LNCAP (cell line): ENCODE measurements at regions not wholly inside any gene's neighbourhood (a gene's known extent, or its start where the extent isn't known, plus 50 kb on each side); places are given as distances from the start of the nearest gene placed in this dataset.

Experiments
- CTCF ChIP-seq: fragments of 450-650 bp; IDR thresholded peaks from 2 replicates; pipeline ENCODE4 v1.5.1; 2017; ENCODE audit warnings: mild to moderate bottlenecking

DNA sequence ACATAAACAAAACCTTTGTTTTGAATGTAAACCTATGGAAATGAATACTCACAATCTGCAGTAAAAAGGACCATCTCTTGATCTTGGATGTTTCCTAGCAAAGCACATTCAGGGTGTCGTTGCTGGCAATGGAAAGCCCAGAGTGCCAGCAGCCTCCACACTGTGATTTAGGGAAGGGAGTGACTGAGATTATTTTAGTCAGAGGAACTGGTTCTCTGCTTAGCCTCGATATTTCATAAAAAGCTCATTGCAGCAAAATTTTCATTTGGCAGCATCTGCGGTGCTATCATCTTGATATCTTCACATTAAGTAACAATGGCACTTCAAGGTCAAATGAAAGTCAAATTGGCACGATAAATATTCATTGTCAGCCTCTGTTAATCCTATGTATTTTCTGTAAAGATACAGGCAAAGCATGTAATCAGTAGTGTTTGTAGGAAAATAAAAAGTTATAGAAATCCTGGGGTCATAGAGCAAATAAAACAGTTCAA lies 116.0 kb downstream of the MACIR start:
- TF ChIP-seq CTCF = no peak

DNA sequence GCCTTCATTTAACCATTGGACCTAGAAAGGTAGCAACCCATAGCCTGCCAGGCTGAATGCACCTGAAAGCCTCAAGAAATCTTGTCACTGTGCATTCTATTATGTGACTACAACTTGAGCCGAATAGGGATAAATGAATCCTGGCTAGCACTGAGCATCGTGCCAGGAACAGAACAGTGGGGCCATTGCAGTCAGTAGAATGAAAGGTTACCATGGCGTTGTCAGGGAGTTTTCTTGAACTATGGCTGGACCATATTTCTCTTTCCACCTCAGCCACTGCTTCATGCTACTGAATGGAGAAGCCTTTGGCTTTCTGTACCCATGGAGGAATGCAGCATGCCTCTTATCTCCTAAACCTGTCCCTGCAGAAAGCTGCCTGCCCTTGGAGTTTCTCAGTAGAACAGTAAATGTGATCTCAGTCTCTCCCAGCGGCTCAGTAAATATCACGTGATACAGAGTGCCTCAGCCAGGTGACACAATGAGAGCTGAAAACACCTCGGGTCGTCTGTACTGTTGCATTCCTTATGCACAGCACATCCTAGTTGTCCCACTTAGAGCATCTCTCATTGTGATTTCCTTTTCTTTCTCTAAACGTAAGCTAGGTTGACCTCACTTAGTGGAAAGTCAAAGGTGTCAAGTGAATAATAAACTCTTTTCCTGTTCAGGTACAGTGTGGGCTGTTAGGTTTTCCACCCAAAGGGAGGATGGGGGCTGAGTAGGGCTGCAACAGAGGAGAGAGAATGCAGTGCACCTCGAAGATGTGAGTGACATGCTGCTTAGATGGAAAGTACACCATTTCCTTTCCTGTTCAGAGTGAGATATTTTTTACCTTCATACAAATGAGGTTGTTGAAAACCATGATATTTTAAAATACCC lies 115.3 kb downstream of the MACIR start:
- no peak for TF ChIP-seq CTCF

DNA sequence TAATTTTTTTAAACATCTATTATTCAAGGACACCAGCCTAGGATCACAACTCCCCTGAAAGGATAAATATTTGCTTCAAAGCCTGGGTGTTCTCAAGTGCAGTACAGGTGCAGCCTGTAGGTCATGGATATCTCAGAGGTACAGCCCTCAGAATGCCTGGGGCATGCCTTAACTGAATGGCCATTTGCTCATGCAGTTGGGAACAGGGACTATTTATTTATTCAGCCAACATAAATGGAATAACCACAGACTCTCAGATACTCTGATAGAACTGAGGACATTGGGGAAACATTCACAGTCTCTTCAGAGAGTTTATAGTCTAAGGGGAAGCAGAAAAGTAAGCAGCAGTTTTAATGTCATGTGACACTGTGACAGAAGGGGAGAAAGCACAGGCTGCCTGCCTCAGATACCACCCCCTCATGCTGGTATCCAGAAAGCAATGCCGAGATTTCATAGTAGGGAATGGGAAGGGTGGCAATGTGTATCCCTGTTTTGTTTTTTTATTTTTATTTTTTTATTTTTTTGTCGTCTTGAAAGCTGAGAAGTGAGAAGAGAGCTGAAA lies 112.6 kb downstream of the MACIR start:
- TF ChIP-seq CTCF = no peak

GRCh38 chr5:103369125-103370120 lies 110.9 kb downstream of the MACIR start:
- TF ChIP-seq CTCF = no peak

DNA sequence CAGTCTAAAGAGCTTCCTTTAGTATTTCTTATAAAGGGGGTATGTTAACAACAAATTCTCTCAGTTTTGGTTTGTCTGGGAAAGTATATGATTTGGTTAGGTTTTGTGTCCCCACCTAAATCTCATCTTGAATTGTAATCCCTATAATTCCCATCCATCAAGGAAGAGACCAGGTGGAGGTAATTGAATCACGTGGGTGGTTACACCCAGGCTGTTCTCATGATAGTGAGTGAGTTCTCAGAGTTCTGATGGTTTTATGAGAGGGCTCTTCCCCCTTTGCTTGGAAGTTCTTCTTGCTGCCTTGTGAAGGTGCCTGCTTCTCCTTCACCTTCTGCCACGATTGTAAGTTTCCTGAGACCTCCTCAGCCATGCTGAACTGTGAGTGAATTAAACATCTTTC lies 109.1 kb downstream of the MACIR start:
- no peak for TF ChIP-seq CTCF

GRCh38 chr5:103366918-103367549 lies 108.5 kb downstream of the MACIR start:
- TF ChIP-seq CTCF = no peak

DNA sequence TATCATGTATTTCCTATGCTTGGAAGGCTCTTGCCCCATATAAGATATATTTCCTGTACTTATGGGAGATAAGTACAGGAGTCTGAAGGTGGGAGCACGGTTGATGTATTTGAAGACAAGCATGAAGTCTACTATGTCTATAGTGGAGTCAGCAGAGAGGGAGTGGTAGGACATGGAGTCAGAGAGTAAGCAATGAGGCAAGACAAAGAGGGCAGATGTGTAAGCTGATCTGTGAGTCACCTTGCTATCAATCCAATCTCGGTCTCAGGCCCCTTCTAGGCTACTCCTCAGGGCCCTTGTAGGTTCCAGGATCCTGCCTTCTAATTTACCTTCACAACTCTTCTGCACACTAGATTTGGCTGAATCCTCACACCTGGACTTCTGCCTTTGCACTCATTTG lies 105.5 kb downstream of the MACIR start:
- no peak for TF ChIP-seq CTCF
